ENCODE measurements at regions not wholly inside any gene's neighbourhood (a gene's known extent, or its start where the extent isn't known, plus 50 kb on each side); places are given as distances from the start of the nearest gene placed in this dataset.
"Not testable (repeated sequence)": the region's sequence is repeated elsewhere in the genome, so short reads cannot be mapped to it uniquely, and the experiment has no call there.

- no peak for DNase-seq
These were observed 321.2 kb downstream of the UBE3D start for GRCh38 chr6:82744286-82745015.

- no peak for DNase-seq
These were observed 315.1 kb downstream of the UBE3D start for GRCh38 chr6:82750556-82750955.

- no peak for DNase-seq
These were observed 313.9 kb downstream of the UBE3D start for GRCh38 chr6:82751718-82752117.

GRCh38 chr6:82761674-82762345 is 303.8 kb downstream of the UBE3D start:
- DNase-seq, result no peak

GRCh38 chr6:82766476-82766875 is 299.2 kb downstream of the UBE3D start:
- no peak for DNase-seq

GRCh38 chr6:82767037-82767436 is 298.6 kb downstream of the UBE3D start:
- no peak for DNase-seq

- DNase-seq, result no peak
These were observed 298.2 kb downstream of the UBE3D start for GRCh38 chr6:82767447-82767846.

- DNase-seq, result no peak
These were observed 292.6 kb downstream of the UBE3D start for GRCh38 chr6:82772851-82773717.

- no peak for DNase-seq
These were observed 290.3 kb downstream of the UBE3D start for GRCh38 chr6:82775361-82775760.

- DNase-seq, result no peak
These were observed 289.7 kb downstream of the UBE3D start for GRCh38 chr6:82775981-82776380.

GRCh38 chr6:82779041-82779440 is 286.6 kb downstream of the UBE3D start:
- no peak for DNase-seq

- no peak for DNase-seq
These were observed 285.3 kb downstream of the UBE3D start for GRCh38 chr6:82780334-82780733.

GRCh38 chr6:82781620-82782204 is 283.9 kb downstream of the UBE3D start:
- no peak for DNase-seq

- DNase-seq, result no peak
These were observed 281.9 kb downstream of the UBE3D start for GRCh38 chr6:82783587-82784236.

- DNase-seq, result no peak
These were observed 280.4 kb downstream of the UBE3D start for GRCh38 chr6:82785206-82785605.

GRCh38 chr6:82786248-82786647 is 279.4 kb downstream of the UBE3D start:
- DNase-seq, result no peak

GRCh38 chr6:82795940-82796339 is 269.7 kb downstream of the UBE3D start:
- DNase-seq, result no peak

GRCh38 chr6:82801083-82801482 is 264.6 kb downstream of the UBE3D start:
- no peak for DNase-seq

GRCh38 chr6:82816243-82816642 is 249.4 kb downstream of the UBE3D start:
- not testable (repeated sequence) for DNase-seq

- DNase-seq, result no peak
These were observed 246.9 kb downstream of the UBE3D start for GRCh38 chr6:82818727-82819126.

- no peak for DNase-seq
These were observed 242.3 kb downstream of the UBE3D start for GRCh38 chr6:82823361-82823760.

- no peak for DNase-seq
These were observed 232.8 kb downstream of the UBE3D start for GRCh38 chr6:82832811-82833210.

GRCh38 chr6:82833481-82833880 is 232.2 kb downstream of the UBE3D start:
- no peak for DNase-seq
